D721Med (cell line): ENCODE measurements at regions not wholly inside any gene's neighbourhood (a gene's known extent, or its start where the extent isn't known, plus 50 kb on each side); places are given as distances from the start of the nearest gene placed in this dataset.

Source experiments
- DNase-seq: peaks from one replicate; pipeline ENCODE4 v3.0.0; 2011; ENCODE audit warnings: low spot score; ENCODE audit not compliant: insufficient read length
- FAIRE-seq: peaks from 2 replicates; lab custom pipeline; 2011; peaks lifted over from hg19 to GRCh38; lab: Jason Lieb, UNC
- TF ChIP-seq, protein P1 (sequence below): IDR thresholded peaks from 2 replicates; pipeline ENCODE4 v1.5.1; 2012; ENCODE audit warnings: mild to moderate bottlenecking, control low read depth; ENCODE audit not compliant: insufficient read depth; ENCODE audit errors: missing control alignments

DNA sequence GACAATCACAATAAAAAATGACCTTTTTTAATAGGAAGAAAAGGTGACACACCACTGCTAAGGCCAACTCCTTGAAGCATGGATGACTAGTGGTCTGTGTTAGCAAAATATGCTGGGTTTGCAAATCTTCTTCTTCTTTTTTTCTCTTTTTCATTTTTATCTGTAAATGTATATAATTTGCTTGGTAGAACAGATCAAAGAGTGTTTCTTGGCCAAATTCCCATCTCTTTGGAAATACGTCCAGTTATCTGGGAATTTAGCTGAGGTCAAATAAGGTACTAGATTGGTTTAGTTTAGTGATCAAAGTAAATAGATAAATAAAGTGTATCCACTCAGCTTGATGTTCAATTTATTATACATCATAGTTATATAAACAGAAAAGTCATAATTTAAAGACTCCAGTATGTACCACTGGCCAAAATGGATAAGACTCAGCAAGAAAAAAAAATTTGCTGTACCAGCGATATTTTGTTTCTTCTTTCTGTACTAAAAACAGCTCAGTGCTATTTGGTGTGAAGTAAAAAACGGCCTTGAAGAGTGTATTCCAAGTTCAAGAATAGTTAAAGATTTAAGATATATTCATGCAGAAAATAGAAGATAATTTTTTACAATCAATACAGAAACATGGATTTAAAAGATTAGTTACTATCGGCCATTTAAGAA lies 738.6 kb upstream of the PIK3C3 start:
- FAIRE-seq = no peak
- DNase-seq = no peak
- TF ChIP-seq, protein P1, sequence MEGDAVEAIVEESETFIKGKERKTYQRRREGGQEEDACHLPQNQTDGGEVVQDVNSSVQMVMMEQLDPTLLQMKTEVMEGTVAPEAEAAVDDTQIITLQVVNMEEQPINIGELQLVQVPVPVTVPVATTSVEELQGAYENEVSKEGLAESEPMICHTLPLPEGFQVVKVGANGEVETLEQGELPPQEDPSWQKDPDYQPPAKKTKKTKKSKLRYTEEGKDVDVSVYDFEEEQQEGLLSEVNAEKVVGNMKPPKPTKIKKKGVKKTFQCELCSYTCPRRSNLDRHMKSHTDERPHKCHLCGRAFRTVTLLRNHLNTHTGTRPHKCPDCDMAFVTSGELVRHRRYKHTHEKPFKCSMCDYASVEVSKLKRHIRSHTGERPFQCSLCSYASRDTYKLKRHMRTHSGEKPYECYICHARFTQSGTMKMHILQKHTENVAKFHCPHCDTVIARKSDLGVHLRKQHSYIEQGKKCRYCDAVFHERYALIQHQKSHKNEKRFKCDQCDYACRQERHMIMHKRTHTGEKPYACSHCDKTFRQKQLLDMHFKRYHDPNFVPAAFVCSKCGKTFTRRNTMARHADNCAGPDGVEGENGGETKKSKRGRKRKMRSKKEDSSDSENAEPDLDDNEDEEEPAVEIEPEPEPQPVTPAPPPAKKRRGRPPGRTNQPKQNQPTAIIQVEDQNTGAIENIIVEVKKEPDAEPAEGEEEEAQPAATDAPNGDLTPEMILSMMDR = no peak

DNA sequence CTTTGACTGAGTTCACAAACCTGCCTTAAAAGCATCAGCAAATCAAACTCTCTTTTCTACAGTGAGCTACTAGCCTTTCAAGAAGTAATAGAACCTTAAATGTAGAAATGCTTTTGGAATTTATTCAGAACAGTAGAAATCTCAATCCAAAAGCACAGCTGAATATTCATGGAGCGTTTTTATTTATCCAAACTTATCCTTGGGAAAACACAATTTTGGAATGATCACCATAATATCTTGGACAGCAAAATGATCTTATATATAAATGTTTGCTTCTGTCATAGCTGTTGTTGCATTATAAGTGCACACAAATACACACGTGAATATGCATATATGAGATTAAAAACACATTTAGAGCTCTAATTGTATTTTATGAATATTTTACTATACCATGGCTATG lies 747.3 kb upstream of the PIK3C3 start:
- DNase-seq (no peak), FAIRE-seq (no peak)
- TF ChIP-seq, protein P1 = no peak

DNA sequence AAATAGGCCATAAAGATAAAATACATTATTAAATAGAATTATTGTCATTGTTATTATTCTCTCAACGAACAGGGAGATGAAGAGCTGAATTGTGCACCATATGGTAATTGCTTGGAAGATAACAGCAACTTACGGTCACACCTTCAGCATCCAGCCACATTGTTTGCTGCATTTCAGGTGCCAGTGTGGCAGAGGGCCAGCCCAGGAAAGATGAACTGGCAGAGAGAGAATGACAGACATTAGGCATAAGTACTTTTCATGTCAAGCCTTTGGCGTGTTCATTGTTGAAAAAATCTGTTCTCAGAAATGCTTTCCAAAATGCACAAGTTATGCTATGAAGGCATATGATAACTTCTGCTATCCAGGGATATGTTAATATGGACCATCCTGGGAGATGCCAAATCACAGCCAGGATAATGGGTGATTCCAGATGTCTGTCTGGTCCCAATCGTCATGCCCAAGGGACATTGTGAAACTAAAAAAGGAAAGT lies 748.6 kb upstream of the PIK3C3 start:
- DNase-seq (no peak), FAIRE-seq (peak; percentile 44)
- TF ChIP-seq, protein P1 = no peak

DNA sequence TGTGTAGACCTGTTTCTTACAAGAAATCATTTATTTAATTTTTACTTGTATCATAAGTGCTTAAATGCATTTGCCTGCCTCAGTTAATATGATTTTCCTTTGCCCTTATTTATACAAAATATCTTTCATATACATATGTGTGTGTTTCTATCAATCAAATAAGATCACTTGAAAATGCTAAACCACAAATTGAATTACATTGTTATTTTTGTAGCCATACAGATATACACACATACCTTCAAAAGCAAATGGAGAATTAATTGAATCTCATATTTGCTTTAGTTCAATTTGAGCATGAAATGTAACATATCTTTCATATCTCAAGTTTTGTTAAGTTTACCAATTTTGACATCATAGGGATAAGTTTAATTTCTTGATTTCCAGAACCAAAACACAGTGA lies 755.8 kb upstream of the PIK3C3 start:
- FAIRE-seq (peak; percentile 77), DNase-seq (no peak)
- TF ChIP-seq, protein P1 = no peak

DNA sequence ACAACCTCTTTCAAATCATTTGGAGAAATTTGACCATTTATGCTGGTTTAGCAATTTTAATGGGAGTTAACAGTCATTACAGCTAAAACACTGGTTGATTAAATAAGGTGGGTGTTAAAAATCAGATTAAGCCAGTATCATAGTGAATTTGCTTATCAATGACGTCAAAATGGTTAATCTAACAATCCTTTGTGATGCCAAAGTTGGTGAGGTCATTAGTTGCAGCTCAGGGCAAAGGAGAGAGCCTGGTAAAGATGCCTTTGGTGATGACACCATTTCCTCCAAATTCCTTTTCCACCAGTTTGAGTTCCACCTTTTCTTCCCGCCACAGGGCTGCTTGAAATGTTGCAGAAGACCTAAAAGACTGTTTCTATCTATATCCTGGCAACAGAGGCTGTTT lies 757.1 kb upstream of the PIK3C3 start:
- FAIRE-seq (peak; percentile 69), DNase-seq (no peak)
- TF ChIP-seq, protein P1 = no peak

DNA sequence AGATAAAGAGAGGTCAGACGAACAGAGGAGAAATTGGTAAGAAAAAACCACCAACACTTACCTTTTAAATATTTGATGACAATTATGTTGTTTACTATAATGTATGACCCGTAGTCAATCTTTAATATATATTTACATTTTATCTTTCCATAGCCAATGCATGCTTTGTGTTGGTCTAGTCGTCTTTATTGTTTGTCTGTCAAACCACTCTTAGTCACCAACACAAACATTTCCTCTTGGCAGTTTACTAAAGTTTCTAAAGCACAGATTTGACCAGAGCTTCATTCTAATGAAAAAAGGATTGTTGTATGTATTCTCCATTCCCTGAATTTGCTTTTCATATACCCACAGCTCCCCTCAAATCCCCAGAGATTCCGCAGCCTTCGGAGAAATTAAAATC lies 784.7 kb upstream of the PIK3C3 start:
- TF ChIP-seq, protein P1 = no peak
- no peak for FAIRE-seq
- no peak for DNase-seq

DNA sequence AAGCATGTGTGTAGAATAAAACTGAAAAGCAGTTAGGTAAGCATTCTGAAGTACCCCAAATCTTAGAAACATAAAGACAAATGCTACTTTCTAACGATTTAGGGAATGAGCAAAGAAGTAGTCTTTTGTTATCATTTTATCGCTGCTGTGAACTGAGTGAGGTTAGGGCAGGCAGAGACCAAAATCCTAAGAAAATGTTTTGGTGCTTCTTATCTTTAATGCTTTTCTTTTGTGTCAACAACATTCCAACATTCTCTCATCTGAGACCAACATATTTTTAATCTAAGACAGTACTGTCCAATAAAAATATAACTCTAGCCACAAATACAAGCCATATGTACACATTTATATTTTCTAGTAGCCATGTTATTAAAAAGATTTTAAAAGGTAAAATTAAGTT lies 789.4 kb upstream of the PIK3C3 start:
- FAIRE-seq (peak; percentile 16), DNase-seq (no peak)
- TF ChIP-seq, protein P1 = no peak
